ENCODE measurements at regions not wholly inside any gene's neighbourhood (a gene's known extent, or its start where the extent isn't known, plus 50 kb on each side); places are given as distances from the start of the nearest gene placed in this dataset.

- TF ChIP-seq, protein P1, sequence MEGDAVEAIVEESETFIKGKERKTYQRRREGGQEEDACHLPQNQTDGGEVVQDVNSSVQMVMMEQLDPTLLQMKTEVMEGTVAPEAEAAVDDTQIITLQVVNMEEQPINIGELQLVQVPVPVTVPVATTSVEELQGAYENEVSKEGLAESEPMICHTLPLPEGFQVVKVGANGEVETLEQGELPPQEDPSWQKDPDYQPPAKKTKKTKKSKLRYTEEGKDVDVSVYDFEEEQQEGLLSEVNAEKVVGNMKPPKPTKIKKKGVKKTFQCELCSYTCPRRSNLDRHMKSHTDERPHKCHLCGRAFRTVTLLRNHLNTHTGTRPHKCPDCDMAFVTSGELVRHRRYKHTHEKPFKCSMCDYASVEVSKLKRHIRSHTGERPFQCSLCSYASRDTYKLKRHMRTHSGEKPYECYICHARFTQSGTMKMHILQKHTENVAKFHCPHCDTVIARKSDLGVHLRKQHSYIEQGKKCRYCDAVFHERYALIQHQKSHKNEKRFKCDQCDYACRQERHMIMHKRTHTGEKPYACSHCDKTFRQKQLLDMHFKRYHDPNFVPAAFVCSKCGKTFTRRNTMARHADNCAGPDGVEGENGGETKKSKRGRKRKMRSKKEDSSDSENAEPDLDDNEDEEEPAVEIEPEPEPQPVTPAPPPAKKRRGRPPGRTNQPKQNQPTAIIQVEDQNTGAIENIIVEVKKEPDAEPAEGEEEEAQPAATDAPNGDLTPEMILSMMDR (IDR thresholded peaks at IDR 0.05), result no peak
- no peak for TF ChIP-seq POLR2AphosphoS5 (IDR thresholded peaks at IDR 0.05)
- no peak for TF ChIP-seq EP300 (IDR thresholded peaks at IDR 0.05)
- no peak for TF ChIP-seq POLR2A (IDR thresholded peaks at IDR 0.05)
Observed at GRCh38 chr1:72631449-72631848, 349.1 kb upstream of the NEGR1 start.

Data from sigmoid colon (tissue), 4 donors.